ENCODE measurements at regions not wholly inside any gene's neighbourhood (a gene's known extent, or its start where the extent isn't known, plus 50 kb on each side); places are given as distances from the start of the nearest gene placed in this dataset.
A peak's percentile ranks its signal among the peaks of the same experiment; 100 is the strongest.
"Not testable (repeated sequence)": the region's sequence is repeated elsewhere in the genome, so short reads cannot be mapped to it uniquely, and the experiment has no call there.

DNA sequence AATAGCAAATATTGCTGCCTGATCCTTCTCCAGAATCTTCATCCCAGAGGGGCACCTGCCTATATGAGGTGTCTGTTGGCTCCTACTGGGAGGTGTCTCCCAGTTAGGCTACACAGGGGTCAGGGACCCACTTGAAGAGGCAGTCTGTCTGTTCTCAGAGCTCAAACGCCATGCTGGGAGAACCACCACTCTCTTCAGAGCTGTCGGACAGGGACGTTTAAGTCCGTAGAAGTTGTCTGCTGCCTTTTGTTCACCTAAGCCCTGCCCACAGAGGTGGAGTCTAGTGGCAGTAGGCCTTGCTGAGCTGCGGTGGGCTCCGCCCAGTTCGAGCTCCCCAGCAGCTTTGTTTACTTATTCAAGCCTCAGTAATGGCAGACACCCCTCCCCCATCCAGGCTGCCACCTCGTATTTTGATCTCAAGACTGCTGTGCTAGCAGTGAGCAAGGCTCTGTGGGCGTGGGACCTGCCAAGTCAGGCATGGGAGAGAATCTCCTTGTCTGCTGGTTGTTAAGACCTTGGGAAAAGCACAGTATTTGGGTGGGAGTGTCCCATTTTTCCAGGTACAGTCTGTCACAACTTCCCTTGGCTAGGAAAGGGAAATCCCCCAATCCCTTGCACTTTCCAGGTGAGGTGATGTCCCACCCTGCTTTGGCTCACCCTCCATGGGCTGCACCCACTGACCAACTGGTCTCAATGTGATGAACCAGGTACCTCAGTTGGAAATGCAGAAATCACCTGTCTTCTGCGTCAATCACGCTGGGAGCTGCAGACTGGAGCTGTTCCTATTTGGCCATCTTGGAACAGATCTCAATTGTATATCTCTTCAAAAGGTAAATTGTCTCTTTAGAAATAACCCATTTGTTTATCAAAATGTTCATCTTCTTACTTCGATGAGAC, 87.4 kb upstream of the ITPRID2 start (continued):
- TF ChIP-seq MAZ (CRISPR knock-in tag; conservative IDR thresholded peaks at IDR 0.05 in 1 of 2, IDR thresholded peaks at IDR 0.05 in 1 of 2) (0 out of 4 replicates have a peak, but pooled peaks of 1 of the 2 experiments have one; percentile 44), MAX (CRISPR knock-in tag; IDR thresholded peaks at IDR 0.05) (0 out of 2 replicates have a peak, but pooled peaks have one; percentile 16), RHOXF2B (CRISPR knock-in tag; conservative IDR thresholded peaks at IDR 0.05) (0 out of 2 replicates have a peak, but pooled peaks have one; percentile 22), TEAD2 (tag; IDR thresholded peaks at IDR 0.05) (0 out of 2 replicates have a peak, but pooled peaks have one; percentile 34), DPF2 (IDR thresholded peaks at IDR 0.05) (peak; percentile 60), VEZF1 (CRISPR knock-in tag; IDR thresholded peaks at IDR 0.05) (peak; percentile 19; the same call in 1 of the 2 replicates), TBL1XR1 (IDR thresholded peaks at IDR 0.05; ENCODE audit: low read length in 2 of 2) (peak in 1 of 2 experiments; percentile 16; a peak in 1 of 4 replicates), NRF1 (conservative IDR thresholded peaks at IDR 0.05 in 1 of 2, IDR thresholded peaks at IDR 0.05 in 1 of 2) (0 out of 4 replicates have a peak, but pooled peaks of 1 of the 2 experiments have one; percentile 14), YY1 (IDR thresholded peaks at IDR 0.05; ENCODE audit: borderline replicate concordance in 1 of 3, control insufficient read depth in 1 of 3, extremely low read depth in 1 of 3, insufficient read depth in 3 of 3, insufficient read length in 1 of 3, insufficient replicate concordance in 2 of 3, low read depth in 1 of 3, low read length in 2 of 3) (peak; percentile 12 to 85 (median 57)), ARID1B (IDR thresholded peaks at IDR 0.05) (peak; percentile 52; the same call in 1 of the 2 replicates), LEF1 (IDR thresholded peaks at IDR 0.05) (peak; percentile 72; the same call in 1 of the 2 replicates), SMAD4 (CRISPR knock-in tag; conservative IDR thresholded peaks at IDR 0.05) (peak; percentile 71; the same call in 1 of the 2 replicates), MTA3 (IDR thresholded peaks at IDR 0.05; ENCODE audit: borderline replicate concordance) (peak; percentile 52; the same call in 1 of the 2 replicates), NR4A1 (tag; IDR thresholded peaks at IDR 0.05) (peak; percentile 65; the same call in 1 of the 2 replicates), C11orf30 (IDR thresholded peaks at IDR 0.05; ENCODE audit: low read depth) (0 out of 2 replicates have a peak, but pooled peaks have one; percentile 3), EGR1 (conservative IDR thresholded peaks at IDR 0.05) (peak; percentile 59), BRD4 (IDR thresholded peaks at IDR 0.05) (0 out of 2 replicates have a peak, but pooled peaks have one; percentile 43)
- TF ChIP-seq, protein P1, sequence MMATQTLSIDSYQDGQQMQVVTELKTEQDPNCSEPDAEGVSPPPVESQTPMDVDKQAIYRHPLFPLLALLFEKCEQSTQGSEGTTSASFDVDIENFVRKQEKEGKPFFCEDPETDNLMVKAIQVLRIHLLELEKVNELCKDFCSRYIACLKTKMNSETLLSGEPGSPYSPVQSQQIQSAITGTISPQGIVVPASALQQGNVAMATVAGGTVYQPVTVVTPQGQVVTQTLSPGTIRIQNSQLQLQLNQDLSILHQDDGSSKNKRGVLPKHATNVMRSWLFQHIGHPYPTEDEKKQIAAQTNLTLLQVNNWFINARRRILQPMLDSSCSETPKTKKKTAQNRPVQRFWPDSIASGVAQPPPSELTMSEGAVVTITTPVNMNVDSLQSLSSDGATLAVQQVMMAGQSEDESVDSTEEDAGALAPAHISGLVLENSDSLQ (IDR thresholded peaks at IDR 0.05) = peak; percentile 60
- TF ChIP-seq, protein P2, sequence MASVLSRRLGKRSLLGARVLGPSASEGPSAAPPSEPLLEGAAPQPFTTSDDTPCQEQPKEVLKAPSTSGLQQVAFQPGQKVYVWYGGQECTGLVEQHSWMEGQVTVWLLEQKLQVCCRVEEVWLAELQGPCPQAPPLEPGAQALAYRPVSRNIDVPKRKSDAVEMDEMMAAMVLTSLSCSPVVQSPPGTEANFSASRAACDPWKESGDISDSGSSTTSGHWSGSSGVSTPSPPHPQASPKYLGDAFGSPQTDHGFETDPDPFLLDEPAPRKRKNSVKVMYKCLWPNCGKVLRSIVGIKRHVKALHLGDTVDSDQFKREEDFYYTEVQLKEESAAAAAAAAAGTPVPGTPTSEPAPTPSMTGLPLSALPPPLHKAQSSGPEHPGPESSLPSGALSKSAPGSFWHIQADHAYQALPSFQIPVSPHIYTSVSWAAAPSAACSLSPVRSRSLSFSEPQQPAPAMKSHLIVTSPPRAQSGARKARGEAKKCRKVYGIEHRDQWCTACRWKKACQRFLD (CRISPR knock-in tag; IDR thresholded peaks at IDR 0.05) = peak; percentile 66; the same call in 1 of the 2 replicates
- TF ChIP-seq NR4A1 (CRISPR knock-in tag; IDR thresholded peaks at IDR 0.05) = not testable (repeated sequence)
